ENCODE measurements at regions not wholly inside any gene's neighbourhood (a gene's known extent, or its start where the extent isn't known, plus 50 kb on each side); places are given as distances from the start of the nearest gene placed in this dataset.

GRCh38 chr2:103293067-103293741 lies 531.4 kb downstream of the TMEM182 start:
- H3K4me1 ChIP-seq (replicated peaks in 1 of 4; ENCODE audit: control insufficient read depth in 3 of 4, insufficient read depth in 4 of 4, low read length in 3 of 4), result peaks cover 3 to 15% (median 11%) of the 10 kb centered on the region in 4 experiments; a peak in 6 of 7 replicates
- no peak overlapping the region for H3K4ac ChIP-seq (replicated peaks; ENCODE audit: insufficient read length, low read depth, low read length)
- H2BK15ac ChIP-seq (ENCODE audit: low read length), result no peak overlapping the region
- H4K91ac ChIP-seq (replicated peaks; ENCODE audit: insufficient read length, low read length), result no peak overlapping the region
- TF ChIP-seq BACH1 (IDR thresholded peaks at IDR 0.05; ENCODE audit: low read length) (no peak), HDAC6 (IDR thresholded peaks at IDR 0.05; ENCODE audit: low read depth, low read length) (no peak), FOSL1 (IDR thresholded peaks at IDR 0.05; ENCODE audit: insufficient read depth, low read depth, low read length) (no peak), TBP (IDR thresholded peaks at IDR 0.05; ENCODE audit: low read depth, low read length) (no peak), EZH2 (IDR thresholded peaks at IDR 0.05; ENCODE audit: low read depth, low read length, severe bottlenecking) (no peak), SAP30 (IDR thresholded peaks at IDR 0.05; ENCODE audit: insufficient read depth, insufficient replicate concordance, low read length) (no peak), SIRT6 (IDR thresholded peaks at IDR 0.05; ENCODE audit: low read length) (no peak), SP4 (IDR thresholded peaks at IDR 0.05; ENCODE audit: low read length) (no peak), SIX5 (IDR thresholded peaks at IDR 0.05; ENCODE audit: low read depth, low read length) (no peak), NRF1 (IDR thresholded peaks at IDR 0.05; ENCODE audit: low read depth, low read length) (no peak), GABPA (IDR thresholded peaks at IDR 0.05; ENCODE audit: borderline replicate concordance, insufficient read depth, low read length) (no peak), MAFK (IDR thresholded peaks at IDR 0.05; ENCODE audit: low read depth, low read length) (no peak), RBBP5 (IDR thresholded peaks at IDR 0.05; ENCODE audit: borderline replicate concordance, low read depth, low read length) (no peak)
- 63% methylated on average over 15 of the region's 16 CpGs; no CpG with 5 or more reads in 1 of the 2 experiments for WGBS, 2 experiments (ENCODE audit: extremely low coverage in 1 of 2, insufficient coverage in 1 of 2, insufficient read length in 1 of 2, insufficient replicate concordance in 2 of 2, low coverage in 1 of 2, low lambda C conversion rate in 2 of 2, missing lambda C conversion rate in 1 of 2)
- ChIA-PET POLR2A (ENCODE audit: partially characterized antibody) (no interaction called here), CTCF (ENCODE audit: partially characterized antibody) (interaction anchor here (0.8 to 2.0 kb wide), 3 partner anchors 14 to 132 kb away, joined by 3 to 4 read pairs (median 3); no protein-coding TSS in a partner anchor)
- H2AK5ac ChIP-seq (ENCODE audit: low read depth, low read length), result no peak overlapping the region
- no peaks in the 10 kb centered on the region; the same call in none of the 2 replicates for H3K23me2 ChIP-seq (ENCODE audit: low read depth, low read length)
- no peak overlapping the region for H3K56ac ChIP-seq (replicated peaks; ENCODE audit: insufficient read length, low read depth, low read length)
- H3K27me3 ChIP-seq (replicated peaks in 1 of 4; ENCODE audit: control insufficient read depth in 3 of 4, extremely low read depth in 1 of 4, insufficient read depth in 3 of 4, low read length in 3 of 4), result no peaks in the 10 kb centered on the region; a peak in 1 of 7 replicates
- FAIRE-seq (no peak), DNase-seq (ENCODE audit: low read depth in 1 of 2, low spot score in 2 of 2) (peak in 1 of 2 experiments; percentile 55)
- no peak overlapping the region for H2BK12ac ChIP-seq (ENCODE audit: low read depth, low read length)
- peak overlapping the region; percentile 33 to 66; a peak in 3 of 4 replicates for H3K4me2 ChIP-seq (ENCODE audit: insufficient read depth in 1 of 2, low read depth in 2 of 2, low read length in 2 of 2)
- H2BK120ac ChIP-seq (replicated peaks; ENCODE audit: low read depth, low read length), result no peak overlapping the region
- 0 out of 2 replicates have a peak overlapping the region, but pooled peaks have one; percentile 73 for H2BK20ac ChIP-seq (ENCODE audit: low read length)
- no peaks in the 10 kb centered on the region for H3K79me2 ChIP-seq (ENCODE audit: control insufficient read depth in 1 of 2, insufficient read depth in 2 of 2, low read length in 2 of 2)
- H3K36me3 ChIP-seq (ENCODE audit: control insufficient read depth in 2 of 4, insufficient read depth in 4 of 4, low read length in 3 of 4), result no peaks in the 10 kb centered on the region
- no peak overlapping the region for H4K8ac ChIP-seq (ENCODE audit: extremely low read depth, insufficient read depth, low read length)
- H3K18ac ChIP-seq (ENCODE audit: extremely low read depth, low read length), result no peak overlapping the region
- H3K79me1 ChIP-seq (ENCODE audit: low read depth, low read length), result no peaks in the 10 kb centered on the region
- no peak overlapping the region for H3K27ac ChIP-seq (ENCODE audit: low read depth, low read length)
- peak overlapping the region in 1 of 4 experiments; percentile 15; a peak in 3 of 7 replicates for H3K9ac ChIP-seq (replicated peaks in 1 of 4; ENCODE audit: extremely low read depth in 1 of 4, low read depth in 3 of 4, low read length in 3 of 4)
- no peaks in the 10 kb centered on the region for H4K20me1 ChIP-seq (replicated peaks in 1 of 2; ENCODE audit: control insufficient read depth in 1 of 2, insufficient read depth in 2 of 2, low read length in 2 of 2)
- H2BK5ac ChIP-seq (ENCODE audit: low read depth, low read length), result peak overlapping the region; percentile 53; the same call in 1 of the 2 replicates
- H3K4me3 ChIP-seq (ENCODE audit: extremely low read depth in 1 of 4, insufficient read depth in 2 of 4, low read depth in 3 of 4, low read length in 4 of 4), result peak overlapping the region in 1 of 4 experiments; percentile 31; a peak in 2 of 8 replicates
- no peak overlapping the region for H3K14ac ChIP-seq (ENCODE audit: insufficient read length)
- peak overlapping the region; percentile 89 for H2AFZ ChIP-seq (ENCODE audit: low read length)
- H3K9me3 ChIP-seq (ENCODE audit: insufficient read depth in 2 of 2, low read depth in 1 of 2, low read length in 1 of 2), result no peaks in the 10 kb centered on the region
- no peak overlapping the region for H3K23ac ChIP-seq (ENCODE audit: insufficient read length)
- H4K5ac ChIP-seq (ENCODE audit: insufficient read length, low read depth, low read length), result no peak overlapping the region
